ENCODE measurements at regions not wholly inside any gene's neighbourhood (a gene's known extent, or its start where the extent isn't known, plus 50 kb on each side); places are given as distances from the start of the nearest gene placed in this dataset.

DNA sequence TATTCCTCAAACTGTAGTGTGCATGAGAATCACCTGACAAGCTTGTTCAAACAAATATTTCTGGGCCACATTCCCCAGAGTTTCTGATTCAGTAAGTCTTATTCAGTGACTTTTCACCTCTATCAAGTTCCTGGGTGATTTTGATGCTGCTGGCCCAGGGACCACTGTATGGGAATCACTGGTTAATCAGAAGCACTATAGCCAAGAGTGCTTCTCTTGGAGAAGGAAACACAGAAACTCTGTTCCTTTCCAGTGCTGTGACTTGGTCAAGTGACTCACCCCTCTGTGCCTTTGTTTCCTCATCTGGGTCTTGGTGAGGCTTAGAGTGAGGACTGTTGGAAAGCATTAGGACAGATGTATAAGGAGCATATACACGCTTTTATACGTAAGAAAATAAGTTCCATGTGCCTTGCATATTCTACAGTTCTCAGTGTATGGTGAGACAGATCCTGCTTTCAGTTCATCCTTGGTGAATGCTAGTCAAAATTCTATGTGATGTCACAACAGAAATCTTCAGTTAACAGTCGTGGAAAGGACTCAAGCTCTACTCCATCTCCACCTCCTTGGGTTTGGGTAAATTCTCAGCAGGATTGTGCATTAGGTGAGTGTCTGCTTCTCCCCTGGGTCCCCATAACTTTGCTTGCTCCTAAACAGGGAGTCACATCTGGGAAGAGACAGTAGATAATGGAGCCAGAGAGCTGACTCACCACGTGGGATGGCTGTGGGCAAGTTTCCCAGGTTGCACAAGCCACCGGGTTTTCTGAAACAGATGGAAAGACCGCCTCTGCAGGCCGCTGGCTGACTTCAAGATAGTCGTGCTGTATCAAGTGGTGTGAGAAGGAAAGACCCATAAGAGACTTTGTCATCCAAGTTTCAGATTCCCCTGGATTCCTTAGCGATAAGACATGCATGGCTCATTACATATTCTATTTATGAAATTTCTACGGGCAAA, 117.0 kb downstream of the NXNL2 start (continued):
- TF ChIP-seq RXRA (IDR thresholded peaks at IDR 0.05; ENCODE audit: borderline replicate concordance, low read depth) (peak; percentile 58; the same call in 1 of the 2 replicates), NFIC (IDR thresholded peaks at IDR 0.05; ENCODE audit: borderline replicate concordance) (peak; percentile 84), YY1 (IDR thresholded peaks at IDR 0.05; ENCODE audit: low read depth) (peak; percentile 41; the same call in 1 of the 2 replicates), MEF2A (IDR thresholded peaks at IDR 0.05; ENCODE audit: borderline replicate concordance, low read depth) (no peak), MAX (IDR thresholded peaks at IDR 0.05; ENCODE audit: low read depth) (peak; percentile 91), SMC3 (IDR thresholded peaks at IDR 0.05; ENCODE audit: low read depth, low read length) (no peak), GATA2 (CRISPR knock-in tag; IDR thresholded peaks at IDR 0.05) (no peak), TEAD4 (IDR thresholded peaks at IDR 0.05; ENCODE audit: borderline replicate concordance, insufficient read depth) (no peak; the same call in none of the 2 replicates)
- TF ChIP-seq, protein P1, sequence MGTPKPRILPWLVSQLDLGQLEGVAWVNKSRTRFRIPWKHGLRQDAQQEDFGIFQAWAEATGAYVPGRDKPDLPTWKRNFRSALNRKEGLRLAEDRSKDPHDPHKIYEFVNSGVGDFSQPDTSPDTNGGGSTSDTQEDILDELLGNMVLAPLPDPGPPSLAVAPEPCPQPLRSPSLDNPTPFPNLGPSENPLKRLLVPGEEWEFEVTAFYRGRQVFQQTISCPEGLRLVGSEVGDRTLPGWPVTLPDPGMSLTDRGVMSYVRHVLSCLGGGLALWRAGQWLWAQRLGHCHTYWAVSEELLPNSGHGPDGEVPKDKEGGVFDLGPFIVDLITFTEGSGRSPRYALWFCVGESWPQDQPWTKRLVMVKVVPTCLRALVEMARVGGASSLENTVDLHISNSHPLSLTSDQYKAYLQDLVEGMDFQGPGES (IDR thresholded peaks at IDR 0.05; ENCODE audit: low read depth, low read length) = no peak
- TF ChIP-seq, protein P2, sequence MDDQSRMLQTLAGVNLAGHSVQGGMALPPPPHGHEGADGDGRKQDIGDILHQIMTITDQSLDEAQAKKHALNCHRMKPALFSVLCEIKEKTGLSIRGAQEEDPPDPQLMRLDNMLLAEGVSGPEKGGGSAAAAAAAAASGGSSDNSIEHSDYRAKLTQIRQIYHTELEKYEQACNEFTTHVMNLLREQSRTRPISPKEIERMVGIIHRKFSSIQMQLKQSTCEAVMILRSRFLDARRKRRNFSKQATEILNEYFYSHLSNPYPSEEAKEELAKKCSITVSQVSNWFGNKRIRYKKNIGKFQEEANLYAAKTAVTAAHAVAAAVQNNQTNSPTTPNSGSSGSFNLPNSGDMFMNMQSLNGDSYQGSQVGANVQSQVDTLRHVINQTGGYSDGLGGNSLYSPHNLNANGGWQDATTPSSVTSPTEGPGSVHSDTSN (IDR thresholded peaks at IDR 0.05) = peak; percentile 63

DNA sequence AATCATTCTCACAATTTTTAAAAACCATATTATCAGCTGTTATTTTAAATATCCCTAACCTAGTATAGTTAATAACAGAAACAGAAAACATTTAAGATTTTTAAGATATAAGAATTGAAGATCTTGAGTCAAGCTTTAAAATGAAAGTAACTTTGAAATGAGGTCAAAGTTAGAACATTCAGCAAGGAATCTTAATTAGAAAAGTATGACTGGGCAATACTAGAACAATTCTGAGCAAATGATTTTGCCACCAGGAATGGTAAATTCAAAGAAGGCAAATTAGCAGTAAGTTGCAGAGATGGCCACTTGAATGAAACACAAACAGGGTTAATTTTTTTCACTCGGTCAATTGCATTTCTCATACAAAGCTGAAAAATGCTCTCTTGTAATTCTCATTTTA, 117.9 kb downstream of the NXNL2 start:
- peaks cover 9% of the 10 kb centered on the region for H3F3A ChIP-seq (replicated peaks; ENCODE audit: insufficient read depth)
- H2AFZ ChIP-seq (ENCODE audit: low read depth) = peak overlapping the region; percentile 47; the same call in 1 of the 2 replicates
- H3K9ac ChIP-seq = peak overlapping the region; percentile 32; the same call in 1 of the 2 replicates
- H3K36me3 ChIP-seq (replicated peaks in 1 of 2; ENCODE audit: control insufficient read depth in 1 of 2, insufficient read depth in 2 of 2, low read length in 1 of 2) = no peaks in the 10 kb centered on the region
- no peaks in the 10 kb centered on the region for H3K9me3 ChIP-seq
- 84% methylated on average over 1 of the region's 1 CpG for WGBS (ENCODE audit: low lambda C conversion rate)
- no peaks in the 10 kb centered on the region for H4K20me1 ChIP-seq (ENCODE audit: insufficient read depth)
- H3K79me2 ChIP-seq (ENCODE audit: insufficient read depth) = no peaks in the 10 kb centered on the region
- H3K27me3 ChIP-seq (ENCODE audit: insufficient read depth) = no peaks in the 10 kb centered on the region
- peak overlapping the region; percentile 76 to 86; a peak in 3 of 4 replicates for H3K27ac ChIP-seq (ENCODE audit: low read depth in 2 of 2, low read length in 1 of 2)
- H3K4me2 ChIP-seq = peak overlapping the region; percentile 77
- H3K9me2 ChIP-seq = no peaks in the 10 kb centered on the region
- peaks cover 7 to 15% of the 10 kb centered on the region in 2 experiments; a peak in 3 of 4 replicates for H3K4me1 ChIP-seq (ENCODE audit: control insufficient read depth in 1 of 2, insufficient read depth in 2 of 2, low read depth in 1 of 2, low read length in 1 of 2)
- POLR2A ChIA-PET = no interaction called here
- H3K4me3 ChIP-seq (ENCODE audit: low read depth in 2 of 2, low read length in 1 of 2) = peak overlapping the region in 1 of 2 experiments; percentile 38; a peak in 2 of 4 replicates
- TF ChIP-seq FOXM1 (IDR thresholded peaks at IDR 0.05; ENCODE audit: low read depth) = no peak
- TF ChIP-seq USF2 (IDR thresholded peaks at IDR 0.05; ENCODE audit: borderline replicate concordance, low read depth, low read length) = no peak
- no peak for TF ChIP-seq SMC3 (IDR thresholded peaks at IDR 0.05; ENCODE audit: low read depth, low read length)
- no peak for TF ChIP-seq SIN3A (IDR thresholded peaks at IDR 0.05; ENCODE audit: borderline replicate concordance, low read depth, low read length)
- TF ChIP-seq GABPA (IDR thresholded peaks at IDR 0.05; ENCODE audit: low read depth) = no peak
- CTCF ChIA-PET = no interaction called here
- DNase-seq = no peak
